Nephron (organoid): ENCODE measurements at regions not wholly inside any gene's neighbourhood (a gene's known extent, or its start where the extent isn't known, plus 50 kb on each side); places are given as distances from the start of the nearest gene placed in this dataset.
A peak's percentile ranks its signal among the peaks of the same experiment; 100 is the strongest.
"Not testable (repeated sequence)": the region's sequence is repeated elsewhere in the genome, so short reads cannot be mapped to it uniquely, and the experiment has no call there.

Experiments
- H3K27ac Mint-ChIP-seq, 3 experiments: 2 replicates each; pipeline ENCODE4 v1.8.0; 2020; ENCODE audit warnings: mixed read lengths in 3 of 3, mild to moderate bottlenecking in 2 of 3, moderate library complexity in 1 of 3
- H3K27me3 Mint-ChIP-seq: 2 replicates; pipeline ENCODE4 v1.8.0; 2021; ENCODE audit warnings: low read depth, mild to moderate bottlenecking, moderate library complexity, mixed read lengths
- H3K36me3 Mint-ChIP-seq: 2 replicates; pipeline ENCODE4 v1.8.0; 2020; ENCODE audit warnings: low read depth, mixed read lengths
- H3K4me1 Mint-ChIP-seq: 2 replicates; pipeline ENCODE4 v1.8.0; 2020; ENCODE audit warnings: mixed read lengths
- H3K4me3 Mint-ChIP-seq, 3 experiments: 2 replicates each; pipeline ENCODE4 v1.8.0; 2020; ENCODE audit warnings: mild to moderate bottlenecking in 3 of 3, mixed read lengths in 3 of 3, moderate library complexity in 2 of 3
- H3K9me3 Mint-ChIP-seq: 2 replicates; pipeline ENCODE4 v1.8.0; 2020; ENCODE audit warnings: mixed read lengths
- TF ChIP-seq, protein P1 (sequence below), 3 experiments: fragments of 200-600 bp; sonication (generic); IDR thresholded peaks; one replicate each; pipeline ENCODE4 v1.5.0; 2021; ENCODE audit warnings: antibody characterized with exemption in 3 of 3; ENCODE audit not compliant: unreplicated experiment in 3 of 3

- Mint-ChIP-seq H3K27me3 (no peaks in the 10 kb centered on the region), H3K36me3 (no peaks in the 10 kb centered on the region), H3K9me3 (no peaks in the 10 kb centered on the region), H3K4me3 (no peak overlapping the region), H3K27ac (peak overlapping the region in 2 of 3 experiments; percentile 6 to 10), H3K4me1 (peaks cover 5% of the 10 kb centered on the region)
- TF ChIP-seq, protein P1, sequence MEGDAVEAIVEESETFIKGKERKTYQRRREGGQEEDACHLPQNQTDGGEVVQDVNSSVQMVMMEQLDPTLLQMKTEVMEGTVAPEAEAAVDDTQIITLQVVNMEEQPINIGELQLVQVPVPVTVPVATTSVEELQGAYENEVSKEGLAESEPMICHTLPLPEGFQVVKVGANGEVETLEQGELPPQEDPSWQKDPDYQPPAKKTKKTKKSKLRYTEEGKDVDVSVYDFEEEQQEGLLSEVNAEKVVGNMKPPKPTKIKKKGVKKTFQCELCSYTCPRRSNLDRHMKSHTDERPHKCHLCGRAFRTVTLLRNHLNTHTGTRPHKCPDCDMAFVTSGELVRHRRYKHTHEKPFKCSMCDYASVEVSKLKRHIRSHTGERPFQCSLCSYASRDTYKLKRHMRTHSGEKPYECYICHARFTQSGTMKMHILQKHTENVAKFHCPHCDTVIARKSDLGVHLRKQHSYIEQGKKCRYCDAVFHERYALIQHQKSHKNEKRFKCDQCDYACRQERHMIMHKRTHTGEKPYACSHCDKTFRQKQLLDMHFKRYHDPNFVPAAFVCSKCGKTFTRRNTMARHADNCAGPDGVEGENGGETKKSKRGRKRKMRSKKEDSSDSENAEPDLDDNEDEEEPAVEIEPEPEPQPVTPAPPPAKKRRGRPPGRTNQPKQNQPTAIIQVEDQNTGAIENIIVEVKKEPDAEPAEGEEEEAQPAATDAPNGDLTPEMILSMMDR (IDR thresholded peaks at IDR 0.05; ENCODE audit: unreplicated experiment in 3 of 3): no peak
These were observed 480.7 kb downstream of the HTR1B start for GRCh38 chr6:76982476-76983199.

DNA sequence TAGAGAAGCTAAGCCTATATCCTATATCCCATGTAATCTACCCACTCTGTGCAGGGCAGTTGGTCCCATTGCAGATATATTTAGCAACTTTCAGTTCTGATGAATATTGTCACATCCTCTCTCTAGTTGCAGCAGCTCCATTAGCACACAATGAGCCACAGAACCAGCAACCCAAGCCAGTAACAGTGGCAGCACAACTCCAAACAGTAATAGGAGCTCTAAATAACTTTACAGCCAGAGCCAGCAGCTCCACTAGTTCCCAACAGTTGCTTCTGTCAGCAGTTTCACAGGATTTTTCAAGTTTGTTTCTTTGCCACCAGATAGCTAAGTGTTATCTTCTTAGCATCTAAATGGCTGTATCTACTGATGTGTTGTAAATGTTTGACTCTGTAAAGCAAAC is 490.8 kb downstream of the HTR1B start:
- Mint-ChIP-seq H3K27ac (no peak overlapping the region), H3K36me3 (no peaks in the 10 kb centered on the region), H3K4me3 (no peak overlapping the region), H3K27me3 (no peaks in the 10 kb centered on the region), H3K4me1 (no peaks in the 10 kb centered on the region), H3K9me3 (no peaks in the 10 kb centered on the region)
- TF ChIP-seq, protein P1 (IDR thresholded peaks at IDR 0.05; ENCODE audit: unreplicated experiment in 3 of 3): no peak

DNA sequence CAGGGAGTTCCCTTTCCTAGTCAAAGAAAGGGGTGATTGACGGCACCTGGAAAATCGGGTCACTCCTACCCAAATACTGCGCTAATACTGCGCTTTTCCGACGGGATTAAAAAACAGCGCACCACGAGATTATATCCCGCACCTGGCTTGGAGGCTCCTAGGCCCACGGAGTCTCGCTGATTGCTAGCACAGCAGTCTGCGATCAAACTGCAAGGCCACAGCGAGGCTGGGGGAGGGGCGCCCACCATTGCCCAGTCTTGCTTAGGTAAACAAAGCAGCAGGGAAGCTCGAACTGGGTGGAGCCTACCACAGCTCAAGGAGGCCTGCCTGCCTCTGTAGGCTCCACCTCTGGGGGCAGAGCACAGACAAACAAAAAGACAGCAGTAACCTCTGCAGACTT is 504.1 kb downstream of the HTR1B start:
- H3K27me3 Mint-ChIP-seq, H3K4me1 Mint-ChIP-seq, H3K4me3 Mint-ChIP-seq, H3K27ac Mint-ChIP-seq, H3K36me3 Mint-ChIP-seq, H3K9me3 Mint-ChIP-seq: not testable (repeated sequence)

DNA sequence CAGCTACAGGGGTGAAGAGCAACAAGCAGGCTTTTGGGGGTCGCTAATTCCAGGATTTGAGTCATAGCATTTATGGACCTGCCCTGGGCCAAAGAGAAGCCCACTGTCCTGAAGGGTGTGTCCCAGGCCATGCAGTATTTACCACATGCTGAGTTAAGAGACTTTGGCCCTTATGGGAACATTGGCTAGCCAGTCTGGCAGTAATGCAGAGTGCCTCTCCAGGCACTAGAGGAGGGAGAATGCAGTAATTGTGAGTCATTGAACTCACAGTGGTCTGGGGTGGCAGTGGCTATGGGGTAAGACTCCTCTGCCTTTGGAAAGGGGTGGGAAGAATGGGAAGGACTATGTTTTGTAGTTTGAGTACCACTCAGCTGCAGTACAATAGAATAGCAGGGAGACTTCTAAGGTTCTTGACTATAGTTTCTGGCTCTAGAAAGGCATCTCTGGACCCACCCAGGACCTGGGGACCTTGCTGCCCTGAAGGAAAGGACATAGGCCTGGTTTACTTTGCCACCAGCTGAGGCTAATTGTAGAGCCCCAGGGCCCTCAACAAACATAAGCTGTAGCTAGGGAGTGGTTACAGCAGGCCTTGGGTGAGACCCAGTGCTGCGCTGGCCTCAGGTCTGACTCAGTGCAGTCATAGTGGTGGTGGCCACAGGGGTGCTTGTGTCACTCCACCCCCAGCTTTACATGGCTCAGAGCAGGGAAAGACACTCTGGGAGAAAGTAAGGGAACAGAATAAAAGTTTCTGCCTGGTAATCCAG is 520.9 kb downstream of the HTR1B start:
- TF ChIP-seq, protein P1 (IDR thresholded peaks at IDR 0.05; ENCODE audit: unreplicated experiment in 3 of 3): no peak

GRCh38 chr6:76940191-76940590 is 523.1 kb downstream of the HTR1B start:
- TF ChIP-seq, protein P1 (IDR thresholded peaks at IDR 0.05; ENCODE audit: unreplicated experiment in 3 of 3): no peak
- H3K4me1 Mint-ChIP-seq: no peaks in the 10 kb centered on the region
- no peak overlapping the region for H3K27ac Mint-ChIP-seq
- no peaks in the 10 kb centered on the region for H3K36me3 Mint-ChIP-seq
- H3K9me3 Mint-ChIP-seq: no peaks in the 10 kb centered on the region
- H3K27me3 Mint-ChIP-seq: no peaks in the 10 kb centered on the region
- H3K4me3 Mint-ChIP-seq: no peak overlapping the region

More for the DNA sequence above, 520.9 kb downstream of the HTR1B start:
- no peak overlapping the region for H3K4me3 Mint-ChIP-seq
- no peaks in the 10 kb centered on the region for H3K36me3 Mint-ChIP-seq
- H3K9me3 Mint-ChIP-seq: no peaks in the 10 kb centered on the region
- H3K27ac Mint-ChIP-seq: no peak overlapping the region
- H3K27me3 Mint-ChIP-seq: no peaks in the 10 kb centered on the region
- H3K4me1 Mint-ChIP-seq: no peaks in the 10 kb centered on the region

- H3K9me3 Mint-ChIP-seq: no peaks in the 10 kb centered on the region
- H3K36me3 Mint-ChIP-seq: no peaks in the 10 kb centered on the region
- TF ChIP-seq, protein P1 (IDR thresholded peaks at IDR 0.05; ENCODE audit: unreplicated experiment in 3 of 3): no peak
- H3K27ac Mint-ChIP-seq: no peak overlapping the region
- H3K4me3 Mint-ChIP-seq: no peak overlapping the region
- no peaks in the 10 kb centered on the region for H3K4me1 Mint-ChIP-seq
- H3K27me3 Mint-ChIP-seq: no peaks in the 10 kb centered on the region
These were observed 548.6 kb downstream of the HTR1B start for GRCh38 chr6:76914737-76915136.

DNA sequence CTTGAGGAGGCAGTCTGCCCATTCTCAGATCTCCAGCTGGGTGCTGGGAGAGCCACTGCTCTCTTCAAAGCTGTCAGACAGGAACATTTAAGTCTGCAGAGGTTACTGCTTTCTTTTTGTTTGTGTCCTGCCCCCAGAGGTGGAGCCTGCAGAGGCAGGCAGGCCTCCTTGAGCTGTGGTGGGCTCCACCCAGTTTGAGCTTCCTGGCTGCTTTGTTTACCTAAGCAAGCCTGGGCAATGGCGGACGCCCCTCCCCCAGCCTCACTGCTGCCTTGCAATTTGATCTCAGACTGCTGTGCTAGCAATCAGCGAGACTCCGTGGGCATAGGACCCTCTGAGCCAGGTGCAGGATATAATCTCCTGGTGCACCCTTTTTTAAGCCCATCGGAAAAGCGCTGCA is 557.8 kb downstream of the HTR1B start:
- H3K27ac Mint-ChIP-seq, H3K4me1 Mint-ChIP-seq: not testable (repeated sequence)

More for the DNA sequence above, 557.8 kb downstream of the HTR1B start:
- not testable (repeated sequence) for H3K36me3 Mint-ChIP-seq, H3K9me3 Mint-ChIP-seq, H3K27me3 Mint-ChIP-seq, H3K4me3 Mint-ChIP-seq
